NCI-H187 treated with DMSO at 0.1 percent for 48 hours (cell line): ENCODE measurements at regions not wholly inside any gene's neighbourhood (a gene's known extent, or its start where the extent isn't known, plus 50 kb on each side); places are given as distances from the start of the nearest gene placed in this dataset.
"Not testable (repeated sequence)": the region's sequence is repeated elsewhere in the genome, so short reads cannot be mapped to it uniquely, and the experiment has no call there.

ENCODE experiments used
- DNase-seq: peaks from one replicate; lab custom pipeline; 2025; lab: John Stamatoyannopoulos, UW

DNA sequence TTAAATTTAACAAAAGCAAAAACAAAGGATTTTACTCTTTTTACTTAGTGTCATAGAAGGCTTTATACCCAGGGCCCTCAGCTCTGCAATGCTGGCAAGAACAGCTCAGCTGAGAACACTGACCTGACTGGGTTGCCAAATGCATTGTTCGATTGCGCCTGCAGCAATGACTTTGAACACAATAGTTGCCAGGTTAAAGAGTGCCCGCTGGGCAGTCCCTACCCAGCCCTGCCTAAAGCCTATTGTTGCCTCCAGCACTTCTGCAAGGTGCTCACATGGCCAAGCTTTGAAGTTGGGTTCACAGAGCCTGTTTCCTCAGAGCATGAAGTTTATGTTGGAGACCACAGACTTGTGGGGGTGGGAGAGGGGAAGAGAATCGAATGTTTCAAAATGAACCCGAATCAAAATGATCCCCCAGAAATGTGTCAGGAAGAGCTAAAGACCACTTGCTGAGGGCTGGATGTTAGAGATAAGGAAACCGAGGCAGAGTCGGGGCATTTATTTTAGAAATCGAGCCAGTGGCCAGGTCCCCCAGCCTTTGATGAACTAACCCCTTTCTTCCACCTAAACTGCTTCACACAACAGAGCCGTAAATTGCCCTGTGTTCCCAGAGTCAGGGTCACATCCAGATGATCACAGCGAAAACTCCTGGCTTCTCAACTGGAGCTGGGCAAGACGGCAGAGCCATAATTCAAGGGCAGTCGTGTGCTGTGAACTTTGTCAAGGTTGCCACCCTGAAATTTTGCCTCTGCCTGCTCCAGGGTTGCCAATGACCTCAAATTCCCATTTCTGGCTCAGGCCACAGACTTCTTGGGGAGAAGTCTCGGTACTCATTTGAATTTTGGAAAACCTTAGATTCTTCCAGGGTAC is 55.0 kb downstream of the FOXA2 start:
- DNase-seq, result no peak

DNA sequence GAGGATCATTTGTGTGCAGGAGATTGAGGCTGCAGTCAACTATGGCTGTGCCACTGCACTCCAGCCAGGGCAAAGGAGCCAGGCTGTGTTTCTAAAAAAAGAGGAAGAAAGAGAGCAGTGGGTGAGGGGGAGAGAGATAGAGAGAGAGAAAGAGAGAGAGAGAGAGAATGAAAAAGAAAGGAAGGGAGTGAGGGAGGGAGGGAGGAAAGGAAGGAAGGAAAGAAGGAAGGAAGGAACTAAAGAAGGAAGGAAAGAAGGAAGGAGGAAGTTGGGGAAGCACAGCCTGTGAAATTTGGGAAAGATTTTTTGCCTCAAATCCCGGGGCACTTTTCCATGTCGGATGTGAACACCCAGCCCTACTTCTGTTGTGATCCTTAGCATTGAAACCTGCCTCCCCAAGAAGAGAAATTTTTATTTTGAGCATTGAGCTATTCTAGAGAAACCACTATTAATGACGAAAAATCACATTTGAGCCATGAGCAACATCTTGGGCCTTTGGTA is 57.8 kb downstream of the FOXA2 start:
- DNase-seq, result no peak

DNA sequence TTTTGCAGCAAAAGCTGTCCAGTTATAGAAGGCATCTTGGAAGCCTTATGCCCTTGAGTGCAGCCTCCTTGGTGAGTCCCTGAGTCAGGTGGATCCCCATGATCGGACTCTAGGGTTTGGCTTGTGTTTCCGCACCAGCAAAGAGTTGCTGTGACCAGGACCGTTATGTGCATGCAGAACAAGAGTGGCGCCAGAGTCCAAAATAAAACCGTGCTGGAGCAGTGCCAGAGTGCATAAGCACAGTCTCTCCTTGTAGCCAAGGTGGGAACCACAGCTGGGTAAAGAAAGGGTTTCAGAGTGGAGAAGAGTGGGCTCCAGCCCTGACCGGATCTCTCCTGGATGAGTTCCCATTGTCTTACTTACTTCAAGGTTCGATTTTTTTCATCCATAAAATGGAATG is 58.6 kb downstream of the FOXA2 start:
- DNase-seq, result no peak

DNA sequence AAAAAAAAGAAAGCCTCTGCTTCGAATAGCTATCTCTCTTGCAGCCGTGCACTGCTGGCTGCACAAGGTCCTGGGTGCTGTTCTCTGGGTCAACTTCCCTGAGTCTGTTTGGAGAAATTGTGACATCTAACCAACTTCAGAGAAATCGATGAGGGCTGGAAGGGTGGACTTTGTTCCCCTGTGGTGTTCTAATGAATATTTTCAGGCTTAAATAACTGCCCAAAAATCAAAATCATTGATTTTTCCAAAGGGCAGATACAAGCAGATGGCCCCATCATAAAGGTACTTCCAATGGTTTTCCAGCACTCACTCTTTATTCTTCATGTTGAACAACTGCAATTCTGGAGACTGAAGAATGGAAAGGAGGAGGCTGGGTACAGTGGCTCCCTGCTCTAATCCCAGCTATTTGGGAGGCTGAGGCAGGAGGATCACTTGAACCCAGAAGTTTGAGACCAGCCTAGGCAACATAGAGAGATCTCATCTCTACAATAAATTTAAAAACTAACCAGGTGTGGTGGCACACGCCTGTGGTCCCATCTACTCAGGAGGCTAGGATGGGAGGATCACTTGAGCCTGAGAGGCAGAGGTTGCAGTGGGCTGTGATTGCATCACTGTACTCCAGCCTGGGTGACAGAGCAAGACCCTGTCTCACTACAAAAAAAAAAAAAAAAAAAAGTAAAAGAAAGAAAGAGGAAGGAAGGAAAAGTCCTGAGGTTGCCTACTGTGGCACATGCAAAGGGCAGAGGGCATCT is 59.1 kb downstream of the FOXA2 start:
- no peak for DNase-seq

DNA sequence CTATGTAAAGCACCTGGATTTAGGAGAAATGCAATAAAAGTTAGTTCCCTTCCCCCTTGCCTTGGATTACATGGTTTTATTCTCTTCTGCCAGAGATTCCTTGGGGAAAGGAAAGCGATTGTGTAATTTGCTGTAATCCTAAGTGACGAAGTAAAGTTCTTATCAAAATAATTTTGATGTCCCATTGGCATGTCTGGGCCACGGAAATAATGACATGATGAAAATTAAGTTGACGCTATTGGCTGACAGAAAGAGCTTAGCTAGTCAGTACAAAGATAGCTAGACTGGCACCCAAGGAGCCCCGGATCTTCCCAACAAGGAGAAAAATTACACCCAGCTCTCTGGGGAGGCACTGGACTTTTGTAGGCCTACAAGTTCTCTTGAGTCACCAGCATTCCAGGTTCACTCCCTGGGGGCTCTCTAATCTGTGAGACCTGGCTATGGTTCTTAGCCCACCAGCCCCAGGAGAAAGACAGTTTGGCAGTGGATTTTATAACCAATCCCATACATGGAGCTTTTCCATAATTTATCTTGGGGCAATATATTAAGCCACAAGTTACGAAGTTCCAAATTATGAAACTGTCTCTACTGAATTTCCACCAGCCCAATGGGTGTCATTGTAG is 59.9 kb downstream of the FOXA2 start:
- DNase-seq, result no peak

DNA sequence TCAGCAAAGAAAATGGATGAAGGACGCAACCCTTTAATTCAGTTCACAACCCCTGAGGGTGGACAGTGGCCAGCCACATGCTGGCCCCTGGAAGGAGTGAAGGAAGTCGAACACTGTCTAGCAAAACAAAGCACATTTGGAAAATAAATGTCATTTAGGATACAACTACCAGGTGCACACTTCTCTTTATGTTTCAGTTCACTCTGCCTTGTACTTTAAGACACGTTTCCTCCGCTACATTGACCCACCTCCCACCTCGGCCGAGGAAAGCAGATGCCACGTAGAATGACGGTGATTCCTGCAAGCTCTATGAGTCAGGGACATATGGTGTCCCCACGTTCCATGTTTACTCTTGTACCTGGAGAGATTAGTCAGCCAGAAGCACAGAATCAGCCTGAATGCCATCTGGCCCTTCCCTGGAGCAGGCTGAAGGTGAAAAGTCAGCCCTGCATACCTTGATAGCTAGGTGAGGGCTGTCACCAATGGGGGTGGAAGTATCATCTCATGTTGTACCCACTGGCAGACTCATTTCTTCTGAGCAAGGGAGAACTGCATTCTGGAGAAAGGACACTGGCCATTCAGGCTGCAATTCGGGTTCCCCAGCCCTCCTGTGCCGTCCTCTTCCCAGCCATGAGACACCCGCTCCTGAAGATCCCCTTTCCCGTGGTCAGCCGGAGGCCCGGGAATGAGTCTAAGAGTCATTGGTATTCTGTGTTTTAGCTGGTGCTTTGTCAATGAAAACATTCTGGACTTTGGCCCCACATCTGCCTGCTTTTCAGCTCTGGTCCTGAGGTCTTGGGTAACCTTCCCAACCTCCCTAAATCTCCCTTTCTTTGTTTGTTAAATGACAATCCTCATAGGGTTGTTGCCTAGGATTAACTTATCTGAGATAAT is 60.6 kb downstream of the FOXA2 start:
- DNase-seq, result no peak

DNA sequence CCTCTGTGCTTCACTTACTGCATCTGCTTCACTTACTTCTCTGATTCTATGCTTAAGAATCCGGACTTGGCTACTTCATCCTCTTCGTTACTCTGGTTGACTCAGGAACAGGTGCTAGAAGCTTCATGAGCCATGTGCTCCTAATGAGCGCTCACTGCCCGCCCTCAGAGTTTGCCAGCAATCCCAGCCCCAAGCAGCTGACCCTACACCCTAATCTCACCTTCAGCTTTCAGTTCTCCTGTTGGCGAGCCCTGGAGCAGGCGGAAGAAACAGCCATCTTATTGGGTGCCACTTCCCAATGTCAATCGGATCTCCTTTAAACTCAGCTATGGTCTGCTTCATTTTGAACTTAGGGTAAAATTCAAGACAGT is 61.3 kb downstream of the FOXA2 start:
- no peak for DNase-seq

DNA sequence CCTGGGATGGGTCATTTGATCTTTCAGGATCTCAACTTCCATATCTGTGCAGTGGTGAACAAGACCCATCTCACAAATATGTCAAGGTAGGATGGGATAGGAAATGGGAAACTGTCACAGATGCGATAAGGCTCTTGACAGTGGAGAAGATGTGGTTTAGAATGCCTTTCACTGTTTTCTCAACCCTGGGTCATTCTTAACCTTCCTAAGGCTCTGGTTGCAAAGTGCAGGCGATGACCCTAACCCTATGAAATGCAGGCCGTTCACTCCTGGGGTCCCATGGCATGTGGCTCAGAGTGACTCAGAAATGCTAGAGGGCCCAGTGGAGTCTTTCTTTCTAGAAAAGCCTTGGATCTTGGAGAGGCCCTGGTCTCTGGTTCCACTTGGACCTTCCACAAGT is 61.7 kb downstream of the FOXA2 start:
- DNase-seq, result no peak

DNA sequence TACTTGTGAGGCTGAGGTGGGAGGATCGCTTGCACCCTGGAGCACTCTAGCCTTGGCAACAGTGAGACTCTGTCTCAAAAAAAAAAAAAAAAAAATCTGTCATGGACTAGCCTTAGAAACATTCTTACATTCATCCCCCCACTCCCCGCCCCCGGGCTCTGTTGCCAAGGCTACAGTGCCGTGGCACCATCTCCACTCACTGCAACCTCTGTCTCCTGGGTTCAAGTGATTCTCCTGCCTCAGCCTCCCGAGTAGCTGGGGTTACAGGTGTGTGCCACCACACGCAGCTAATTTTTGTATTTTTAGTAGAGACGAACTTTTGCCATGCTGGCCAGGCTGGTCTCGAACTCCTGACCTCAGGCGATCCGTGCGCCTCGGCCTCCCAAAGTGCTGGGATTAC is 62.4 kb downstream of the FOXA2 start:
- DNase-seq, result not testable (repeated sequence)

DNA sequence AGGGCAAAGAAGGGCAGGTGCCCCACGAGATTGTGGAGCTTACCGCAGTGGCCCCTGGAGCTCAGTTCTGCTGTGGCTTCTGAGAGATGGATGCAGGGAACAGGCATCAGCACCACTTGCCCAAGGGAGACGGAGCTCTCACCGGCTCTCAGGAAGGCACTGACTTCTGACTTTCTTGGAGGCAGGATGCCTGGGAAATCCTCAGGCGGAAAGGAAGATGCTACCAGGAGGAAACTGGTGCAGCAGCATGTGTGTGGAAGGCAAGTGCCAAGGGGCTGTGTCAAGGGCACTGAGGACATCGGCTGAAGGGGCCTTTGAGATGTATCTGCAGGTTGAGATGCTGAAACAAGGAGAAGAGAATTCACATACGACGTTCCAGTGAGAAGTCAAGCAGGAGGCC is 64.0 kb downstream of the FOXA2 start:
- DNase-seq, result no peak

DNA sequence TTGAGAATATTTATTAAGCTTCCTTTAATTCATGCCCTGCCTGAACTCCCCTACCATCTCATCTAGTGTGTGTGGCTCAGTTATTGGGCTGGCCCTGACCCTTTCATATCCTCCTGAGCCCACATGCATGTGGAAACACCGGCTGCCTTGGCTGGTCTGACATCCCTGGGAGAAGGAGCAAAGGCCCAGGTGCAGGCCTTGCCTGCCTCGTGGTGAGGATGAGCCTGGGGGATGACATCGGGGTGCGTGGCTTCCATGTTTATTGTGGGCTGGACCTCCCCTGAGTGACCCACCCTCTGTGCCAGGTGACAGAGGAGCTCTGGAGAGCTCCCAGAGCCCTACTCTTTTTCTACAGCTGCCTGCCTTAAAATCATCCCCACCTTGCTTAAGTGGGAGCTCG is 69.1 kb downstream of the FOXA2 start:
- DNase-seq, result no peak

DNA sequence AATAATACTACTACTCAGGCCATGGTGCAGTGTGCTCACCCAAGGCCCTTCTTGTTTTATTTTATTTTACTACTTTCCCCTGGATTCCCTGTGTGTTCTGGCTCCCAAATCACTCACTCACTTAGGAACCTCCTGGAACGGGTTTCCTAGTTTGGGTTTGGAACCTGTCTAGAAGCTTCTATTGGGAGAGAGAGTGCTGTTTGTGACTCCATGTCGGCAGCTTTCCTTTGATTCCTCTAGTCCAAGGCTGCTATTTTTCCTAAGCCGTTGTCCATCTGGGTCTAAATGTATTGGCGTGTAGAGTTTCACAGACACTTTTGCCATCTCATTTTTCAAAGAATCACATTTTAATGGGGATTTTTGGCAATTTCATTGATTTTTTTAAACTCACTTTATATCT is 70.8 kb downstream of the FOXA2 start:
- no peak for DNase-seq

DNA sequence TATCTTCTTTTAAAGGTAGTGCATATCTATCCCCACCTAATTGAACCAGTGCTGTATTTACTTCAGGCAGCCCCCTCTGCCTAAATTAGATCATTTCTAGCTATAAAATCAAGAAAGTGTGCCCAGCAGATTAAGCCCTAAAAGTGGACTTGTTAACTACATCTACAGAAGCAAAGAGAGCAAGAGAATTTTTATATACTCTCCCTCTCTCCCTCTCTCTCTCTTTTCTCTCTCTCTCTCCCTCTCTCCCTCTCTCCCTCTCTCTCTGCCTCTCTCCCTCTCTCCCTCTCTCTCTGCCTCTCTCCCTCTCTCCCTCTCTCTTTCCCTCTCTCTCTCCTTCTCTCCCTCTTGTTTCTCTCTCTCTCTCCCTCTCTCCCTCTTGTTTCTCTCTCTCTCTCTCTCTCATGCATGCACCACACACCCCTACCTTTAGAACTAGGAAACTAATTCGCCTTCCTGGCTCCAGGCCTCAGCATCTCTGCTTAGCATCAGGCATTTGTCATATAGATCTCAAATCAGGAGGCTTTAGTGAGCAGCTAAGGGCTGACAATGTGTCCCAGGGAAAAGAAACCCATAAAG is 71.4 kb downstream of the FOXA2 start:
- DNase-seq, result no peak

DNA sequence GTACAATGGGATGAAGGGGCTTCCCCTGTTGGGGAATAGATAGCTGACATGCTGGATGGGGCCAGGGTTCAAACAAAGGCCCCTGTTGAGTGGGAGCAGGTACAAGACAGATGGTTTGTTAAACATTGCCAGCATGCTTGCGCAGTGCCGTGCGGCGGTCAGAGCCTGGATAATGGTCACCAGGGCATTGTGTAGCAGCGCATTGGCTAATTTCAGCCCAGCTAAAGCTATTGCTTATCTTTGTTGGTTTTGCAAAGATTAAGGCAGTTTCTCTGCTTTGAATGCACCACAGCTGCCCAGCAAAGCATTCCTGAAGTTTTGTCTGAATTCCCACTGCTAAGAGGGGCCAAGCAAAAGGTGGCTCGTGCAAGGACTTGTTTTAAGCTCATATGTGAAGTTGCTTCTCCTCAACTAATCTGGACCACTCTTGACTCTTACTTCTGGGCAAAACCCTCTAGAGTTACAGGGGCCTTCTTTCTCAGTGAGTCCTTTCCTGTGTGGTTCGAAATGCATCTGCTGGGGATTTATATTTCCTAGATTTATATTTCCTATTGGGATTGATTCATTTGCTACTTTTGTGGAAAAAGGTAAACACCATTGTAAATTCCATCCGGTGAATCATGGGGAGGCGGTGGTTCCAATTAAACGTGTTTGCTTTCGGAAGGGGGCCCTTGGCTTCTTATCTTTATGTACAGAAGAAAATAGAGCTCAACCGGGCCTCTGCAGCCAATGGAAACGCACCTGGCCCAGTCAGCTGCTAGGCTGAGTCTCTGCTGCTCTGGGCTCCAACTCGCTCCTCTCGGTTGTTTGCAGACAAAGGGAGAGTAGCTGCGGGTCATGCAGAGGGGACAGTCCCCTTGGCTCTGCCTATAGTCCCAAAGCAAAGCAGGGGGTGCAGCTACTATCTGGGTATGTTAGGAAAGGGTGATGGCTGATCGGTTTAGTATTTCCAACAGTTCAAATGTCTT is 72.1 kb downstream of the FOXA2 start:
- no peak for DNase-seq

DNA sequence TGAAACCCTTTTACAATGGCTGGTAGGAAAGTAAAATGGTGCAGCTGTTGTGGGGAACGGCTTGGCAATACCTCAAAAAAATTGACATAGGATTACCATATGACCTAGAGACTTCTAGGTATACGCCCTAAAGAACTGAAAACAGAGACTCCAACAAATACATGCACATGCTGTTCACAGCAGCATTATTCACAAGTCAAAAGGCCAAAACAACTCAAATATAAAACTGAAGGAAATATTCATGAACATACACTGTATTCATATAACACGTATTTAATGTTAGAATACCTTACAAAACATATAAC is 74.6 kb downstream of the FOXA2 start:
- no peak for DNase-seq

DNA sequence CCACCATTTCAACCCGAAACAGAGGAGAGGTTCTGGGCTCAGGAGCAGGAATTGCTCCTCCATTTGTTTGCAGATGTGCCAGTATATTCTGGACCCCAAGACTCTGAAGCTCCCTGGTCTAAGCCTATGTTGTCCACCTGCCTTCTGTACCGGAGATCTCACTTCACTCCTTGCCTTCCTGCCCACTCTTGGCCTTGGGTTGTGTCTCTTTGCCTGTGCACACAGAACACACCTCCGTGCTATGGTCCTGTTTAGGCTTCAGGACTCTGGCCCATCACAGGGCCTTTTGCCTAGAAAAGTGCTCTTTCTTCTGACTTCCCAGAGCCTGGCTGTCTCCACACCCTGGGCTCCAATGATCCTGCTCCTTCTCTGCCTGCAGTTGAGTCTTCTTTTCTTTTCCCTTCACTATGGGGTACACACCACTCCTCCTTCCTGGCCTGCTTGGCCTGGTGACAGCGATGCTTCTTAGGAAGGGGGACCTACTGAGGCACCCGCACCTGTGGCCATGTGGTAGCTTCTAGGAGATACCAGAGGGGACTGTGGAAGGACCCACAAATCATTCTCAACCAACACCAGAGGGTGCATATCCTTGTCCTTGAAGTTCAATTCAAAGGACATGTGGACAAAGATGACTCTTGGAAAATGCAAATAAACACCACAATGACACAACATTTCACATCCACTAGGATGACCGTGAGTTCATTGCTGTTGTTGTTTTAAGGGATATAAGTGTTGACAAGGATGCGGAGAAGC is 75.1 kb downstream of the FOXA2 start:
- no peak for DNase-seq

DNA sequence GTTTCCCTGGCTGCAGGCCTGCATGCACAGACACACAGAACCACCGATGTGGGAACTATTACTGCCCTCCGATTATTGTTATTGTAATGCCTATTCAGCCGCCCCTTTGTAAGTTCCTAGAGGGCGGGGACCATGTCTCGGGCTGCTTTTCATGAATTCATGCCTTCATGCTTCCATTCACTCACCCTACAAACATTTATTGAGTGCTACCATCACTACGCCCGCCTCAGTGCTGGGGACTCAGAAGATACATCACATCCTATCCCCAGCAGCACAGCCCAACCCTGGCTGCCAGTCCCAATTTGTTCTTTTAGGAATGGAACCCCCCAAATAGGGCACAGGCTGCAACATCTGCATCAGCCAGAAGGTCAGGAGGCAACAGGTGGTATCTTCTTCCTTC is 75.9 kb downstream of the FOXA2 start:
- no peak for DNase-seq

DNA sequence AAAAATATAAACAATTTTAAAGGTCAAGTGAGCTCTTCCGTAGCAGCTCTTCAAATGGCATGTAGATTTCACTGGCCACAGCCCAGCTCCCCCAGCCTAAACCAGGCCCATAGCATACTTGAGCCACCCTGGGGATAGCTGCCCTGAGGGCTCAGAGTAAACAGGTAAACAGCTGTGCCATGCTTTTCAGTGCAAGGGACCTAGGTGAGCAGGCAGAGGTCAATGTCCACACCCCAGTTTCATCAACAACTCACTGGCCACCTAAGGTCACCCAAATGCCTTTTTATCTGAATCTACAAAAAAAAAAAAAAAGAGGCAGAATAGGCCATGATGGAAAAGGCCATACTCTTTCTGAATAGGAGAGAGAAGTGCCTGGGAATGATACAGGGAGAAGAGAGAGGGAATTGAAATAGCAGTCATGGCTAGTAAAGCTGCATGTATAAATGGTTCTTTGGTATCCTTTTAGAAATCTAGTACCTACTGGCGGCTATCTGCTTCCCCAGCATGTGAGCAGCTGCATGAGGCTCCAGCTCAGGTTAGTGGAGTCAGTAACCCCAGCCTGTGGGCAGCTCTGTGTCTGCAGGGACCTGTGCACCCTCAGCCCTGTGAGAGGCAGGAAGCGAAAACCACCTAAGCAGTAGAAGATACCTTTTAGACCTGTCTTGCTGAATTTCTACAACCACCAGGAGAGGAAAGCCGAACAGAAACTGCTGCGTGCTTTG is 77.0 kb downstream of the FOXA2 start:
- DNase-seq, result no peak

DNA sequence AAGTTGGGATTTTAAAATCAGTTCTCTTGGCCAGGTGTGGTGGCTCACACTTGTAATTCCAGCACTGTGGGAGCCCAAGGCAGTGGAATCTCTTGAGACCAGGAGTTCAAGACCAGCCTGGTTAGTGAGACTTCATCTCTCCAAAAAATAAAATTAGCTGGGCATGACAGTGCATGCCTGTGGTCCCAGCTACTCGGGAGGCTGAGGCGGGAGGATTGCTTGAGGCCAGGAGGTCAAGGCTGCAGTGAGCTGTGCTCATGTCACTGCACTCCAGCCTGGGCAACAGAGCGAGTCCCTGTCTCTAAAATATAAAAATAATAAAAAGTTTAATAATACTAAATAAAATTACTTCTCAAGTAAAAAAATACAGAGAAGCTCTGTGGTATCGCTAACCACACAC is 77.5 kb downstream of the FOXA2 start:
- no peak for DNase-seq
